Esophagus muscularis mucosa (tissue), 4 donors: ENCODE measurements at regions not wholly inside any gene's neighbourhood (a gene's known extent, or its start where the extent isn't known, plus 50 kb on each side); places are given as distances from the start of the nearest gene placed in this dataset.

Experiments used
- DNase-seq: peaks from one replicate; pipeline ENCODE4 v3.0.0-alpha.2; 2017; ENCODE audit errors: extremely low spot score
- H3K27ac ChIP-seq, 4 donors: fragments of 200-600 bp; sonication (generic); replicated peaks in 1 of 4; 1 replicate in 3 of 4; 2 replicates in 1 of 4; pipeline ENCODE4 v1.5.1; 2016 to 2019; ENCODE audit warnings: mild to moderate bottlenecking in 1 of 4
- H3K27me3 ChIP-seq, 4 donors: fragments of 200-600 bp; sonication (generic); one replicate each; pipeline versions ENCODE4 v1.5.1 to v1.6.0; 2016 to 2019
- H3K36me3 ChIP-seq, 4 donors: fragments of 200-600 bp; sonication (generic); one replicate each; pipeline ENCODE4 v1.5.1; 2016 to 2019
- H3K4me1 ChIP-seq, 4 donors: fragments of 200-600 bp; sonication (generic); one replicate each; pipeline ENCODE4 v1.5.1; 2016 to 2019
- H3K4me3 ChIP-seq, 4 donors: fragments of 200-600 bp; sonication (generic); 1 replicate in 2 of 4; 2 replicates in 2 of 4; pipeline ENCODE4 v1.5.1; 2016 to 2019; ENCODE audit warnings: mild to moderate bottlenecking in 4 of 4, moderate library complexity in 1 of 4
- H3K9me3 ChIP-seq, 4 donors: fragments of 200-600 bp; sonication (generic); 1 replicate in 3 of 4; 2 replicates in 1 of 4; pipeline ENCODE4 v1.5.1; 2016 to 2019
- EP300 ChIP-seq: sonication (generic); formaldehyde crosslinking; IDR thresholded peaks from one replicate; pipeline ENCODE4 v1.6.1; 2017; ENCODE audit warnings: antibody characterized with exemption
- POLR2A ChIP-seq: fragments of 450-650 bp; IDR thresholded peaks from one replicate; pipeline ENCODE4 v1.6.1; 2017; ENCODE audit warnings: antibody characterized with exemption, moderate library complexity, mild to moderate bottlenecking, low read depth
- POLR2AphosphoS5 ChIP-seq, 2 donors: sonication (generic); formaldehyde crosslinking; IDR thresholded peaks; one replicate each; pipeline ENCODE4 v1.6.1; 2017; ENCODE audit warnings: antibody characterized with exemption in 2 of 2
- WGBS: methylation state at CpG from one replicate; pipeline ENCODE4 v1.1.5; 2018; 5-methylcytosine and 5-hydroxymethylcytosine counted together
- intact Hi-C: fragments of 100-400 bp; cut with DNase I; formaldehyde crosslinking; loops from one replicate; pipeline ENCODE4 v1.15.1; 2023
- TF ChIP-seq, protein P1 (sequence below), 3 experiments: fragments of 200-600 bp in 2 of 3; fragments of 450-650 bp in 1 of 3; sonication (generic) in 2 of 3; IDR thresholded peaks; one replicate each; pipeline ENCODE4 v1.5.1; 2017 to 2019; ENCODE audit warnings: antibody characterized with exemption in 3 of 3, mild to moderate bottlenecking in 2 of 3, moderate library complexity in 1 of 3

DNA sequence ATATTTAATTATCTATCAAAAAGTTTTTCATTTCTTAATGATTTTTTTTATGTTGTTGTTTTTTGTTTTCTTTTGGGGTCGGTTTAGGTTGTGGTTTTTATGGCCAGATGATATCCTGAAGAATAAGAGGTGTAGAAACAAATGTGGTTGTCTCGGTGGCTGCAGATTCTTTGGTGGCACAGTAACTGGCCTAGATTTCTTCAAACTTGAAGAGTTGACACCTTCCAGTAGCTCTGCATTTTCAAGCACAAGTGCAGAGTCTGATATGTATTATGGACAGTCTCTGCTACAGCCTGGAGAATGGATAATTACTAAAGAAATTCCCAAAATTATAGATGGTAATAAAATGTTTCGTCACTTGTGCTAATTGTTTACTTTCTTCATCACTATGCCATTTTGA is 82.6 kb downstream of the BLTP1 start:
- no peak overlapping the region for H3K4me3 ChIP-seq
- DNase-seq, result no peak
- WGBS, result 92% methylated on average over 3 of the region's 3 CpGs
- H3K27me3 ChIP-seq, result no peaks in the 10 kb centered on the region
- H3K9me3 ChIP-seq, result no peaks in the 10 kb centered on the region
- no peaks in the 10 kb centered on the region for H3K4me1 ChIP-seq
- H3K36me3 ChIP-seq, result peaks cover 20 to 68% (median 34%) of the 10 kb centered on the region in 4 donors
- intact Hi-C loops, result no loop called here
- no peak overlapping the region for H3K27ac ChIP-seq
- TF ChIP-seq EP300 (no peak), POLR2A (no peak), POLR2AphosphoS5 (IDR thresholded peaks at IDR 0.05) (no peak)
- TF ChIP-seq, protein P1, sequence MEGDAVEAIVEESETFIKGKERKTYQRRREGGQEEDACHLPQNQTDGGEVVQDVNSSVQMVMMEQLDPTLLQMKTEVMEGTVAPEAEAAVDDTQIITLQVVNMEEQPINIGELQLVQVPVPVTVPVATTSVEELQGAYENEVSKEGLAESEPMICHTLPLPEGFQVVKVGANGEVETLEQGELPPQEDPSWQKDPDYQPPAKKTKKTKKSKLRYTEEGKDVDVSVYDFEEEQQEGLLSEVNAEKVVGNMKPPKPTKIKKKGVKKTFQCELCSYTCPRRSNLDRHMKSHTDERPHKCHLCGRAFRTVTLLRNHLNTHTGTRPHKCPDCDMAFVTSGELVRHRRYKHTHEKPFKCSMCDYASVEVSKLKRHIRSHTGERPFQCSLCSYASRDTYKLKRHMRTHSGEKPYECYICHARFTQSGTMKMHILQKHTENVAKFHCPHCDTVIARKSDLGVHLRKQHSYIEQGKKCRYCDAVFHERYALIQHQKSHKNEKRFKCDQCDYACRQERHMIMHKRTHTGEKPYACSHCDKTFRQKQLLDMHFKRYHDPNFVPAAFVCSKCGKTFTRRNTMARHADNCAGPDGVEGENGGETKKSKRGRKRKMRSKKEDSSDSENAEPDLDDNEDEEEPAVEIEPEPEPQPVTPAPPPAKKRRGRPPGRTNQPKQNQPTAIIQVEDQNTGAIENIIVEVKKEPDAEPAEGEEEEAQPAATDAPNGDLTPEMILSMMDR (IDR thresholded peaks at IDR 0.05), result no peak

DNA sequence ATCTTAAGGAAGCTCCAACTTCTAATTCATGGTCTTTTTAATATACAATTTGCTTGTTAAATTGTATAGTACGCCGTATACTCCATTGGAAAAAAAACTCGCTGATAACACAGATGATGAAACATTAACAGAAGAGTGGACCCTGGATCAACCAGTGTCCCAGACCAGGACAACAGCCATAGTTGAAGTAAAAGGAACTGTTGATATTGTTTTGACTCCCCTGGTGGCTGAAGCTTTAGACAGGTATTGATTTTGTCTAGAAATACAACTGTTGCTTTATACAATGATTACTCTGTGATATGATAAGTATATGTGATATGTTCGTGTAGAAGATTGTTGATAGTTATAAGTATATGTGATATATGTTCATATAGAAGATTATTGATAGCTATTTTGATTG is 91.7 kb downstream of the BLTP1 start:
- Histone ChIP-seq H3K4me3 (no peak overlapping the region), H3K27ac (no peak overlapping the region), H3K27me3 (no peaks in the 10 kb centered on the region), H3K36me3 (peaks cover 9 to 77% (median 50%) of the 10 kb centered on the region in 4 donors), H3K9me3 (no peaks in the 10 kb centered on the region), H3K4me1 (no peaks in the 10 kb centered on the region)
- 95% methylated on average over 4 of the region's 4 CpGs for WGBS
- TF ChIP-seq EP300 (no peak), POLR2A (no peak), POLR2AphosphoS5 (IDR thresholded peaks at IDR 0.05) (no peak)
- TF ChIP-seq, protein P1 (IDR thresholded peaks at IDR 0.05), result no peak
- intact Hi-C loops, result no loop called here
- no peak for DNase-seq

DNA sequence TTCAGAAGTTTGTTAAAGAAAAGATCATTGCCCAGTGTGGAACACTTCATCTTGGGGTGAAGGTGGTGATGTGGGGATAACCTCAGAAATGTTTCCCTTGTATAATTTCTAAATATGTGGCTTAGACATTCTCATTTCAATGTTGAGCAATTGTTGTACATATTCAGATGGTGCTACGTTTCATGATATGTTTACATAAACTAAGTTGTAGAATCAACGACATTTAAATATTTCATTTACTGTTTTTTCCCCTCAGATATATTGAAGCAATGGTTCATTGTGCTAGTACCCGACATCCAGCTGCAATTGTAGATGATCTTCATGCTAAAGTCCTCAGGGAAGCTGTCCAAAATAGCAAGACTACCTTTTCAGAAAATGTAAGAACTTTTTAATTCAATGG is 92.6 kb downstream of the BLTP1 start:
- 71% methylated on average over 3 of the region's 3 CpGs for WGBS
- intact Hi-C loops, result no loop called here
- H3K36me3 ChIP-seq, result peaks cover 4 to 76% (median 48%) of the 10 kb centered on the region in 4 donors
- H3K4me1 ChIP-seq, result no peaks in the 10 kb centered on the region
- no peak overlapping the region for H3K27ac ChIP-seq
- H3K27me3 ChIP-seq, result no peaks in the 10 kb centered on the region
- TF ChIP-seq POLR2A (no peak), POLR2AphosphoS5 (IDR thresholded peaks at IDR 0.05) (no peak), EP300 (no peak)
- TF ChIP-seq, protein P1 (IDR thresholded peaks at IDR 0.05), result no peak
- DNase-seq, result no peak
- H3K9me3 ChIP-seq, result no peaks in the 10 kb centered on the region
- no peak overlapping the region for H3K4me3 ChIP-seq

DNA sequence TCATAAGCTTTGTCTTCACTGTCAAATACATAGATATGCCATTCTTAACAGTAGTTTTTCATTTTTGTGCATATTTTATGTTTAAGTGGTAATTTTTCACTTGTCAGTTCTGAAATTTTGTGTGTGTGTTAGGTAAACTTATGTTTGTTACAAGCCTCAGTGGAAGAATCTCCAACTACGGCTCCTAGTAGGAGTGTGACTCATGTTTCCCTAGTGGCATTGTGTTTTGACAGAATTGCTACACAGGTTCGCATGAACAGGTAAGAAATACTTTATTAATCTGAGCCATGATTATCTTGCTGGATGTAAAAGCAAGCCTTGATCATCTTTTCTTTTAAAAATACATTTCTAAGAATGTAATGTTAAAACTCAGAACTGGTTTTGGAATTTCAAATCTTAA is 94.4 kb downstream of the BLTP1 start:
- no peak for DNase-seq
- WGBS, result 75% methylated on average over 2 of the region's 2 CpGs
- H3K4me3 ChIP-seq, result no peak overlapping the region
- no peaks in the 10 kb centered on the region for H3K9me3 ChIP-seq
- TF ChIP-seq, protein P1 (IDR thresholded peaks at IDR 0.05), result no peak
- TF ChIP-seq POLR2AphosphoS5 (IDR thresholded peaks at IDR 0.05) (no peak), EP300 (no peak), POLR2A (no peak)
- no peaks in the 10 kb centered on the region for H3K4me1 ChIP-seq
- no peak overlapping the region for H3K27ac ChIP-seq
- peaks cover 4 to 79% (median 51%) of the 10 kb centered on the region in 4 donors for H3K36me3 ChIP-seq
- H3K27me3 ChIP-seq, result no peaks in the 10 kb centered on the region
- intact Hi-C loops, result no loop called here

DNA sequence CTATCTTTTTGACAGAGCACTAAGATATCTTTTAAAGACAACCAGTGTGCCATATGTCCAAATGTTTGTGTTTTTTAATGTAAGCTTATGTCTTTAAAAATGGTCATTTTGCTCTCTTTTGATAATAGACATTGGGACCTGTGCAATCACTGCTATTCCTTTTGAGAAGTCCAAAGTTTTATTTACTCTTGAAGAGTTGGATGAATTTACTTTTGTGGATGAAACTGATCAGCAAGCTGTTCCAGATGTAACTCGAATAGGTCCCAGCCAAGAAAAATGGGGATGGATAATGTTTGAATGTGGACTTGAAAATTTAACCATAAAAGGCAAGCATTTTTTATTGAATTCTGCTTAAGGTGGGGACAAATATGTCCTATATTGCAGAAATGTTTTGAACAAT is 97.2 kb downstream of the BLTP1 start:
- intact Hi-C loops, result no loop called here
- no peaks in the 10 kb centered on the region for H3K9me3 ChIP-seq
- H3K4me1 ChIP-seq, result no peaks in the 10 kb centered on the region
- DNase-seq, result no peak
- H3K36me3 ChIP-seq, result peaks cover 29 to 95% (median 68%) of the 10 kb centered on the region in 4 donors
- no peak overlapping the region for H3K4me3 ChIP-seq
- TF ChIP-seq, protein P1 (IDR thresholded peaks at IDR 0.05), result no peak
- TF ChIP-seq POLR2A, result no peak
- no peak for TF ChIP-seq POLR2AphosphoS5 (IDR thresholded peaks at IDR 0.05)
- no peak for TF ChIP-seq EP300
- 63% methylated on average over 1 of the region's 1 CpG for WGBS
- no peaks in the 10 kb centered on the region for H3K27me3 ChIP-seq
- H3K27ac ChIP-seq, result no peak overlapping the region
